OCI-LY1 (cell line): ENCODE measurements at regions not wholly inside any gene's neighbourhood (a gene's known extent, or its start where the extent isn't known, plus 50 kb on each side); places are given as distances from the start of the nearest gene placed in this dataset.

Experiments
- EZH2 ChIP-seq: fragments of 200-600 bp; sonication (generic), shearing (Covaris generic); IDR thresholded peaks from 2 replicates; pipeline ENCODE4 v1.8.0; 2017; ENCODE audit warnings: borderline replicate concordance, mixed run types, mild to moderate bottlenecking, antibody characterized with exemption, low read length, moderate library complexity, mixed read lengths
- TF ChIP-seq, protein P1 (sequence below): fragments of 200-600 bp; sonication (generic), shearing (Covaris generic); IDR thresholded peaks from 2 replicates; pipeline ENCODE4 v1.5.1; 2017; ENCODE audit warnings: mild to moderate bottlenecking, antibody characterized with exemption, low read length, moderate library complexity, mixed read lengths

DNA sequence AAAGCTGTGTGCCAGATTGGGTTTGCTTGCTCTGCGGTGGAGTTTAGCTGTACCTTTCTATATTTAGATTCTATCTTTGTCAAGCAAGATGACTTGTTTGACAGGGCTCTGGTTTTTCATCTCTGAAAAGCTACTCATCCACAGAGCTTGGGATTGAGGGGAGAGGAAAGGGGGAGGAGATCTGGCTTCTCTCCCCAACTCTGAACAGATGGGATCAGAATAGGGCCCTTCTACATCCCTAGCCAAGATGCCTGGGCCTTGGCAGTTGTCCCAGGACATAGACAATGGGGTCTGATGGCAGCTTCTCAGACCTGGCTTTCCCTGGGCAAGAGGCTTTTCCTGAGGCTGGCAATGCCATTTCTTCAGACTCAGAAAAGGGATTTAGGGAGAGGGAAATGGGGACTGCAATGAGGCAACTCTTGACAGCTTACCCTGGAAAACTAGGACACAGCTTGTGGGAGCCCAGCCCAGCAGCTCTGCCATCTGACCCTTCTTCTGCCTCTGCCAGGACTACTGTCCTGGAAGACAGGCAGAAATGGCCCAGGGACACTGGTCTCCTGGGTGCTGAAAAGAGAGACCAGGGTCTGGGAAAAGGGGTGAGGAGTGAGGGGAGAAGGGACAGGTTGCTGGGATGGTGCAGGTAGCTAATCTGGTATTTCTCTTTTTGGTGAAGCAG, 50.2 kb upstream of the ASTN2 start:
- TF ChIP-seq, protein P1, sequence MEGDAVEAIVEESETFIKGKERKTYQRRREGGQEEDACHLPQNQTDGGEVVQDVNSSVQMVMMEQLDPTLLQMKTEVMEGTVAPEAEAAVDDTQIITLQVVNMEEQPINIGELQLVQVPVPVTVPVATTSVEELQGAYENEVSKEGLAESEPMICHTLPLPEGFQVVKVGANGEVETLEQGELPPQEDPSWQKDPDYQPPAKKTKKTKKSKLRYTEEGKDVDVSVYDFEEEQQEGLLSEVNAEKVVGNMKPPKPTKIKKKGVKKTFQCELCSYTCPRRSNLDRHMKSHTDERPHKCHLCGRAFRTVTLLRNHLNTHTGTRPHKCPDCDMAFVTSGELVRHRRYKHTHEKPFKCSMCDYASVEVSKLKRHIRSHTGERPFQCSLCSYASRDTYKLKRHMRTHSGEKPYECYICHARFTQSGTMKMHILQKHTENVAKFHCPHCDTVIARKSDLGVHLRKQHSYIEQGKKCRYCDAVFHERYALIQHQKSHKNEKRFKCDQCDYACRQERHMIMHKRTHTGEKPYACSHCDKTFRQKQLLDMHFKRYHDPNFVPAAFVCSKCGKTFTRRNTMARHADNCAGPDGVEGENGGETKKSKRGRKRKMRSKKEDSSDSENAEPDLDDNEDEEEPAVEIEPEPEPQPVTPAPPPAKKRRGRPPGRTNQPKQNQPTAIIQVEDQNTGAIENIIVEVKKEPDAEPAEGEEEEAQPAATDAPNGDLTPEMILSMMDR: no peak
- TF ChIP-seq EZH2: no peak
